Neuronal stem cell (in vitro differentiated cells): ENCODE measurements at regions not wholly inside any gene's neighbourhood (a gene's known extent, or its start where the extent isn't known, plus 50 kb on each side); places are given as distances from the start of the nearest gene placed in this dataset.

Experiments used
- DNase-seq: peaks from one replicate; pipeline ENCODE4 v3.0.0-alpha.2; 2013; ENCODE audit warnings: low spot score
- H2AFZ ChIP-seq: one replicate; pipeline ENCODE4 v1.6.1; 2013; ENCODE audit warnings: mild to moderate bottlenecking, low read length, inconsistent platforms
- H2AK5ac ChIP-seq: 2 replicates; pipeline ENCODE4 v1.6.1; 2013; ENCODE audit warnings: low read depth, mild to moderate bottlenecking, inconsistent platforms, low read length, moderate library complexity, mixed read lengths
- H2BK120ac ChIP-seq: 2 replicates; pipeline ENCODE4 v1.6.1; 2013; ENCODE audit warnings: low read depth, mild to moderate bottlenecking, inconsistent platforms, low read length, moderate library complexity, mixed read lengths
- H2BK12ac ChIP-seq: one replicate; pipeline ENCODE4 v1.6.1; 2013; ENCODE audit warnings: low read length, inconsistent platforms
- H2BK15ac ChIP-seq: 2 replicates; pipeline ENCODE4 v1.6.1; 2013; ENCODE audit warnings: mild to moderate bottlenecking, low read length, inconsistent platforms, mixed read lengths
- H2BK5ac ChIP-seq: one replicate; pipeline ENCODE4 v1.6.1; 2013; ENCODE audit warnings: inconsistent platforms, mild to moderate bottlenecking, low read length, moderate library complexity
- H3K14ac ChIP-seq: one replicate; pipeline ENCODE4 v1.6.1; 2013; ENCODE audit warnings: low read length, inconsistent platforms
- H3K18ac ChIP-seq: 2 replicates; pipeline ENCODE4 v1.6.1; 2013; ENCODE audit warnings: low read length, inconsistent platforms
- H3K23ac ChIP-seq: 2 replicates; pipeline ENCODE4 v1.6.1; 2013; ENCODE audit warnings: low read depth, mild to moderate bottlenecking, mixed read lengths, low read length, inconsistent platforms; ENCODE audit not compliant: poor library complexity
- H3K27ac ChIP-seq: replicated peaks from 3 replicates; pipeline ENCODE4 v1.5.1; 2013; ENCODE audit warnings: low read length, inconsistent platforms
- H3K27me3 ChIP-seq, 3 experiments: 2 replicates each; pipeline ENCODE4 v1.6.1; 2013; ENCODE audit warnings: low read length in 3 of 3, mild to moderate bottlenecking in 2 of 3, inconsistent platforms in 1 of 3, low read depth in 1 of 3, mixed read lengths in 1 of 3, moderate library complexity in 1 of 3; ENCODE audit not compliant: control insufficient read depth in 3 of 3, insufficient read depth in 3 of 3
- H3K36me3 ChIP-seq, 2 donors: replicated peaks in 1 of 2; 2 replicates each; pipeline ENCODE4 v1.6.1; 2013; ENCODE audit warnings: low read length in 2 of 2; ENCODE audit not compliant: control insufficient read depth in 2 of 2, insufficient read depth in 2 of 2
- H3K4ac ChIP-seq: 2 replicates; pipeline ENCODE4 v1.6.1; 2013; ENCODE audit warnings: inconsistent platforms, mild to moderate bottlenecking, low read length, moderate library complexity
- H3K4me1 ChIP-seq, 2 donors: 1 replicate in 1 of 2; 2 replicates in 1 of 2; pipeline ENCODE4 v1.6.1; 2013; ENCODE audit warnings: low read length in 2 of 2, low read depth in 1 of 2; ENCODE audit not compliant: control insufficient read depth in 2 of 2, insufficient read depth in 1 of 2
- H3K4me2 ChIP-seq: one replicate; pipeline ENCODE4 v1.6.1; 2013; ENCODE audit warnings: mild to moderate bottlenecking, low read length, inconsistent platforms; ENCODE audit not compliant: insufficient read depth, poor library complexity, severe bottlenecking
- H3K4me3 ChIP-seq, 2 donors: 2 replicates each; pipeline ENCODE4 v1.5.1; 2013; ENCODE audit warnings: low read length in 2 of 2, mild to moderate bottlenecking in 2 of 2, inconsistent platforms in 1 of 2, moderate library complexity in 1 of 2
- H3K79me1 ChIP-seq: one replicate; pipeline ENCODE4 v1.6.1; 2013; ENCODE audit warnings: low read depth, mild to moderate bottlenecking, inconsistent platforms, low read length, moderate library complexity
- H3K9ac ChIP-seq: one replicate; pipeline ENCODE4 v1.6.1; 2013; ENCODE audit warnings: mild to moderate bottlenecking, low read depth, low read length, inconsistent platforms; ENCODE audit not compliant: poor library complexity
- H3K9me3 ChIP-seq, 2 donors: replicated peaks in 1 of 2; 2 replicates each; pipeline versions ENCODE3 to v1.6.1; 2013; ENCODE audit warnings: low read length in 2 of 2, mild to moderate bottlenecking in 2 of 2, inconsistent platforms in 1 of 2, low read depth in 1 of 2, mixed read lengths in 1 of 2, moderate library complexity in 1 of 2; ENCODE audit not compliant: control insufficient read depth in 2 of 2, insufficient read depth in 1 of 2
- H4K8ac ChIP-seq: one replicate; pipeline ENCODE4 v1.6.1; 2013; ENCODE audit warnings: low read depth, mild to moderate bottlenecking, inconsistent platforms, low read length, moderate library complexity
- H4K91ac ChIP-seq: one replicate; pipeline ENCODE4 v1.6.1; 2013; ENCODE audit warnings: low read length, low read depth, mild to moderate bottlenecking, inconsistent platforms; ENCODE audit not compliant: poor library complexity
- WGBS, 2 donors: extraction: QIAGEN DNeasy Blood & Tissue Kit; methylation state at CpG; one replicate each; pipeline ENCODE4 v1.1.7; 2013; ENCODE audit warnings: missing lambda C conversion rate in 2 of 2, mixed read lengths in 1 of 2; ENCODE audit not compliant: insufficient read length in 2 of 2, insufficient replicate concordance in 1 of 2; ENCODE audit errors: extremely low coverage in 2 of 2; 5-methylcytosine and 5-hydroxymethylcytosine counted together

DNA sequence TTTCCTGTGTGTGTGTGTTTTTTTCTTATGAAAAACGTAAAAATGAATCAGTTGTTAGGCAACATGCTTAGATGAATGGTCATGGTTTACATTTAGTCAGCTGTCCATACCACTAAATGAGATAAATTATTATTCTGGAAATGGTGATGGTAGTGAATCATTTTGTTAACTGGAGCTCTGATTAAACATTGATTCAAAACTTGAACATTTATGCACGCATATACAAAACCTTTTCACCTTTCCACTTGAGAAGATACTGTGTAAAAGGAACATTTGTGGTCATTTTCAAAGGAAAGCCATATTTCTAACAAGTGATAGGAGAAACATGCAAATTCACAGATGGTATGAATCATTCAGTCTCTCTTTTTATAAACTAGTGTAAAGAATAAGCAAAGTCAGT is 162.0 kb downstream of the SLC25A46 start:
- WGBS, 2 donors = no CpG with 5 or more reads among the region's 2 CpGs

GRCh38 chr5:110903966-110904365 is 165.2 kb downstream of the SLC25A46 start:
- Histone ChIP-seq H2BK5ac (no peak overlapping the region), H2BK12ac (no peak overlapping the region), H2BK15ac (no peak overlapping the region), H3K27me3 (no peaks in the 10 kb centered on the region), H3K4me2 (no peak overlapping the region), H3K23ac (no peak overlapping the region), H3K4me3 (no peak overlapping the region), H3K9ac (no peak overlapping the region), H3K9me3 (no peaks in the 10 kb centered on the region), H3K27ac (no peak overlapping the region), H2BK120ac (no peak overlapping the region), H2AK5ac (no peak overlapping the region), H4K8ac (no peak overlapping the region), H3K79me1 (no peaks in the 10 kb centered on the region), H3K36me3 (no peaks in the 10 kb centered on the region), H3K4ac (no peak overlapping the region), H4K91ac (no peak overlapping the region), H3K18ac (no peak overlapping the region), H2AFZ (no peak overlapping the region), H3K14ac (no peak overlapping the region), H3K4me1 (no peaks in the 10 kb centered on the region)
- no CpG with 5 or more reads among the region's 3 CpGs for whole genome bisulfite sequencing, 2 donors
- DNase-seq = no peak

More for the DNA sequence above, 162.0 kb downstream of the SLC25A46 start:
- Histone ChIP-seq H2BK5ac (no peak overlapping the region), H3K36me3 (no peaks in the 10 kb centered on the region), H2BK12ac (no peak overlapping the region), H2BK120ac (no peak overlapping the region), H3K4me1 (no peaks in the 10 kb centered on the region), H3K9me3 (no peaks in the 10 kb centered on the region), H4K8ac (no peak overlapping the region), H3K14ac (no peak overlapping the region), H3K79me1 (no peaks in the 10 kb centered on the region), H2AFZ (no peak overlapping the region), H3K23ac (no peak overlapping the region), H2AK5ac (no peak overlapping the region), H3K27ac (no peak overlapping the region), H3K4ac (no peak overlapping the region), H3K4me2 (no peak overlapping the region), H3K27me3 (no peaks in the 10 kb centered on the region), H3K9ac (no peak overlapping the region), H2BK15ac (no peak overlapping the region), H3K4me3 (no peak overlapping the region), H3K18ac (no peak overlapping the region), H4K91ac (no peak overlapping the region)
- DNase-seq = no peak

GRCh38 chr5:110908848-110909247 is 162.7 kb upstream of the TSLP start:
- H3K27me3 ChIP-seq = no peaks in the 10 kb centered on the region
- no peaks in the 10 kb centered on the region for H3K79me1 ChIP-seq
- H4K8ac ChIP-seq = no peak overlapping the region
- no peak overlapping the region for H3K4ac ChIP-seq
- no peak overlapping the region for H3K4me2 ChIP-seq
- H2AFZ ChIP-seq = no peak overlapping the region
- no peak overlapping the region for H3K9ac ChIP-seq
- H3K9me3 ChIP-seq = no peaks in the 10 kb centered on the region
- H2AK5ac ChIP-seq = no peak overlapping the region
- H3K23ac ChIP-seq = no peak overlapping the region
- H3K4me1 ChIP-seq = no peaks in the 10 kb centered on the region
- H2BK15ac ChIP-seq = no peak overlapping the region
- H3K27ac ChIP-seq = no peak overlapping the region
- H3K4me3 ChIP-seq = no peak overlapping the region
- no peak for DNase-seq
- no peak overlapping the region for H4K91ac ChIP-seq
- H3K36me3 ChIP-seq = no peaks in the 10 kb centered on the region
- H3K18ac ChIP-seq = no peak overlapping the region
- H3K14ac ChIP-seq = no peak overlapping the region
- H2BK120ac ChIP-seq = no peak overlapping the region
- no peak overlapping the region for H2BK5ac ChIP-seq
- no peak overlapping the region for H2BK12ac ChIP-seq

DNA sequence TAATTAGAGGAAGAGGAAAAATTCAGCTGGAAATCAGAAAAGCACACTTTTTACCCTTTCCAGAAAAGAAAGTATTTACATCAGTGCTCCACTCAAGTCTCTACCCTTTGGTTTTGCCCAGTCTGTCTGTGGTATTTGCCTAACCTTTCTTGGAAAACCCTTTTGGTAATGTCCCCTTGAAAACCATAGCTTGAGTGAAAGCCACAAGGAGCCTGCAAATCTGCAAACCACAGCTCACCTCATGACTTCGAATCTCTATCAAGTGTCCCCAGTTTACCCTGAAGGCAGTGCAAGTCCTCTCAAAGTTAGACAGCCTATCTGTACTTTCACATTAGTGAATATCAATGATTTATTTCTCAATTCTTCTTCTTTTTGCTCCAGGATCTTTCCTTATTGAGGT is 162.1 kb upstream of the TSLP start:
- no peaks in the 10 kb centered on the region for H3K27me3 ChIP-seq
- no peak for DNase-seq
- H3K4me3 ChIP-seq = no peak overlapping the region
- no peaks in the 10 kb centered on the region for H3K79me1 ChIP-seq
- H3K18ac ChIP-seq = no peak overlapping the region
- H3K4ac ChIP-seq = no peak overlapping the region
- no peaks in the 10 kb centered on the region for H3K4me1 ChIP-seq
- no peak overlapping the region for H2BK12ac ChIP-seq
- H2BK5ac ChIP-seq = no peak overlapping the region
- no peaks in the 10 kb centered on the region for H3K36me3 ChIP-seq
- no peak overlapping the region for H4K91ac ChIP-seq
- H3K9ac ChIP-seq = no peak overlapping the region
- H2BK15ac ChIP-seq = no peak overlapping the region
- no CpG with 5 or more reads among the region's 1 CpG for WGBS, 2 donors
- no peak overlapping the region for H2BK120ac ChIP-seq
- no peak overlapping the region for H3K14ac ChIP-seq
- no peak overlapping the region for H3K23ac ChIP-seq
- no peak overlapping the region for H2AK5ac ChIP-seq
- no peak overlapping the region for H2AFZ ChIP-seq
- H3K4me2 ChIP-seq = no peak overlapping the region
- H3K9me3 ChIP-seq = no peaks in the 10 kb centered on the region
- H3K27ac ChIP-seq = no peak overlapping the region
- no peak overlapping the region for H4K8ac ChIP-seq
